Heart left ventricle (tissue), 16 donors: ENCODE measurements at regions not wholly inside any gene's neighbourhood (a gene's known extent, or its start where the extent isn't known, plus 50 kb on each side); places are given as distances from the start of the nearest gene placed in this dataset.
A peak's percentile ranks its signal among the peaks of the same experiment; 100 is the strongest.

Source experiments
- ATAC-seq, 4 donors: fragments of 200-7000 bp; cut with Tn5 transposase; one replicate each; pipeline ENCODE4 v1.9.1; 2020 to 2022; ENCODE audit warnings: moderate library complexity in 4 of 4, mild to moderate bottlenecking in 3 of 4, moderate number of reproducible peaks in 1 of 4
- DNase-seq, 5 donors: peaks; one replicate each; pipeline ENCODE4 v3.0.0-alpha.2; 2020
- H3K27ac ChIP-seq, 12 donors: fragments of 200-600 bp; sonication (generic) in 4 of 12; one replicate each; pipeline versions ENCODE4 v1.5.0 to v1.8.0; 2016 to 2022; ENCODE audit warnings: mild to moderate bottlenecking in 2 of 12
- H3K27me3 ChIP-seq, 9 donors: fragments of 200-600 bp; sonication (generic) in 2 of 9; one replicate each; pipeline versions ENCODE4 v1.5.1 to v1.8.0; 2016 to 2022; ENCODE audit warnings: mild to moderate bottlenecking in 3 of 9
- H3K36me3 ChIP-seq, 9 donors: fragments of 200-600 bp; sonication (generic) in 2 of 9; one replicate each; pipeline versions ENCODE4 v1.5.0 to v1.8.0; 2018 to 2022; ENCODE audit warnings: mild to moderate bottlenecking in 2 of 9
- H3K4me1 ChIP-seq, 12 donors: fragments of 200-600 bp; sonication (generic) in 4 of 12; one replicate each; pipeline versions ENCODE4 v1.5.0 to v1.8.0; 2016 to 2022; ENCODE audit warnings: mild to moderate bottlenecking in 3 of 12
- H3K4me3 ChIP-seq, 12 donors: fragments of 200-600 bp; sonication (generic) in 4 of 12; one replicate each; pipeline versions ENCODE4 v1.5.0 to v1.8.0; 2017 to 2022; ENCODE audit warnings: mild to moderate bottlenecking in 9 of 12, moderate library complexity in 4 of 12
- H3K9me3 ChIP-seq, 12 donors: fragments of 200-600 bp; sonication (generic) in 4 of 12; one replicate each; pipeline versions ENCODE4 v1.5.0 to v1.8.0; 2016 to 2022; ENCODE audit warnings: mild to moderate bottlenecking in 1 of 12
- POLR2A ChIP-seq, 2 donors: fragments of 450-650 bp; IDR thresholded peaks; one replicate each; pipeline ENCODE4 v1.6.1; 2017; ENCODE audit warnings: antibody characterized with exemption in 2 of 2, mild to moderate bottlenecking in 2 of 2, moderate library complexity in 2 of 2
- WGBS, 4 donors: extraction: QIAGEN DNeasy Blood & Tissue Kit in 2 of 4; methylation state at CpG; one replicate each; pipeline versions ENCODE4 v1.1.5 to v1.1.7; 2013 to 2018; 5-methylcytosine and 5-hydroxymethylcytosine counted together
- intact Hi-C, 10 donors: fragments of 100-400 bp; cut with DNase I; formaldehyde crosslinking; loops; one replicate each; pipeline versions ENCODE4 v1.11.1 to v1.14.2; 2022
- TF ChIP-seq, protein P1 (sequence below), 12 donors: fragments of 200-600 bp; sonication (generic) in 4 of 12; IDR thresholded peaks; one replicate each; pipeline versions ENCODE4 v1.5.0 to v1.8.0; 2018 to 2022; ENCODE audit warnings: antibody characterized with exemption in 12 of 12, mild to moderate bottlenecking in 5 of 12
- donor health status: ischemic (EF 13 %, LVEDD 7.1; RV severe dilation, severe dysfunction).
- donor health status: healthy with polysubstance abuse.
- donor health status: DM: no; HTN: yes; CAD: no.
- donor health status: DM: no; HTN: no; CAD: no.
- donor health status: ischemic (EF 25% LVEDD 6.9; RV normal size, moderate dysfunction).
- donor health status: ischemic (EF 25% LVEDD 5.7; RV mildly dilated, moderate dysfunction).
- donor health status: healthy.
- donor health status: DM: yes; HTN: yes; CAD: no.
- donor health status: ischemic (EF 35%, LVEDD 5.7; RV mildly dilated, moderate dysfunction).
- donor health status: nonischemic (EF 11% LVEDD 7.7; RV severe dilation, severe dysfunction).
- donor health status: DM: yes; HTN: yes; CAD: no.
- donor health status: PGD.
- donor health status: ischemic (EF 29% LVEDD 5.4; RV normal size, mild dysfunction).
- donor health status: nonischemic (EF 23%, LVEDD 6.1; RV moderate dilation, normal function).

DNA sequence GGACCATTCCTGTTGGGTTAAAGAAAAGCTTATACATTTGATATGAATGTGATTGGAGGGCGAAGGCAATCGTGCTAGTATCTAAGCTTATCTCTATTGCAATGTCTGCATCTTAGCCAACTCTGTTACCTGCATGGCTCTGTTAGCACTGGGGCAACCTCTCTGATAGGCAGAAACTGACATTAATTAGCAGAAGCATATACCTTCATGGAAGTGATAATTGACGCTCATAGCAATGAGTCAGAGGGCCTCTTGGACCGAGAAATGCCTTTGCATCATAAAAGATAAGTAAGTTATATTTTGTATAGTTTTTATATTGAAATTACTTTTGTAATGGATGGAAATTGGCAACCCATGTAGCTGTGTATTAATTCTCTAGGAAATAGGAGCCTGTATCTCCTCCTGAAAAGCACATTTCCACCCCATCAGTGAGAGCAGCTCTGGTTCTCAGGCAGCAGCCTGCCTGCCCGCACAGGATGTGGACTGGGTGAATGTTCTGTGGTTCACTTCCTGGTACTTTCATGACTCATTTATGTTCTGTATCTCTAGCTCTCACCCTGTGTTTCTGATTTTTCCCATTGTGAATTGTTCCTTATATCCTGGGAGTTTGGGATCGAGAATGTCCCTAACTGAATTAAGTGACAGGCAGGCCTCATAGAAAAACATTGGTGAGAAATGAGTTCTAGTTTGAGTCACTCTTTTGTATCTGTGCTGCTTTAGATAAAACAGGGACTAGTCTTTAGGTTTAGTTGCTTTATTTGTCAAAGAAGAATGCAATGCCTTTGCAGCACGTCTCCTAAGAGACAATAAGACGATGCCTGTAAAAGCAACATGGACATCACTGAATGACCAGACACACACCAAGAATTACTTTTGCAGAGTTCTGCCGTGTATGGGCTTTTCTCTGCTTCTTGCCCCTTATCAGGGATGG lies 344.9 kb downstream of the DCDC2C start:
- WGBS, 4 donors = 68 to 79% (median 74%) methylated on average over 9 of the region's 9 CpGs
- no peak for ATAC-seq

DNA sequence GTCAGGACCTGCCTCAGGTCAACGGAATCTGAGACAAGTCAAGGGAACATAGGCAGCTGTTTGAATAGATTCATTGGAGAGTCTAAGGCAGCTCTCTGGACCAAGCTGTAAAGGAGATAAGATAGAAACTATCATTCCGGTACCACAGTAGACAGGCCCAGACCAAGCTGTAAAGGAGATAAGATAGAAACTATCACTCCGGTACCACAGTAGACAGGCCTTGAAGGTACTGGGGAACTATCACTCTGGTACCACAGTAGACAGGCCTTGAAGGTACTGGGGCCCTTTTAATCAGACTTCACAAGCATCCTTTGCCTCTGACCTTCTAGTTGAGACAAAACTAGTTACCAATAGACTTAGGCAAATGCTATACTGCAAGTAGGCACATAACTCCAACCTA lies 346.1 kb downstream of the DCDC2C start:
- Histone ChIP-seq H3K4me1 (no peaks in the 10 kb centered on the region), H3K9me3 (peaks cover 0 to 4% (median 0%) of the 10 kb centered on the region in 12 donors), H3K36me3 (no peaks in the 10 kb centered on the region), H3K4me3 (no peak overlapping the region), H3K27ac (no peak overlapping the region), H3K27me3 (peaks cover 0 to 3% (median 0%) of the 10 kb centered on the region in 9 donors)
- intact Hi-C loops = no loop called here
- TF ChIP-seq, protein P1, sequence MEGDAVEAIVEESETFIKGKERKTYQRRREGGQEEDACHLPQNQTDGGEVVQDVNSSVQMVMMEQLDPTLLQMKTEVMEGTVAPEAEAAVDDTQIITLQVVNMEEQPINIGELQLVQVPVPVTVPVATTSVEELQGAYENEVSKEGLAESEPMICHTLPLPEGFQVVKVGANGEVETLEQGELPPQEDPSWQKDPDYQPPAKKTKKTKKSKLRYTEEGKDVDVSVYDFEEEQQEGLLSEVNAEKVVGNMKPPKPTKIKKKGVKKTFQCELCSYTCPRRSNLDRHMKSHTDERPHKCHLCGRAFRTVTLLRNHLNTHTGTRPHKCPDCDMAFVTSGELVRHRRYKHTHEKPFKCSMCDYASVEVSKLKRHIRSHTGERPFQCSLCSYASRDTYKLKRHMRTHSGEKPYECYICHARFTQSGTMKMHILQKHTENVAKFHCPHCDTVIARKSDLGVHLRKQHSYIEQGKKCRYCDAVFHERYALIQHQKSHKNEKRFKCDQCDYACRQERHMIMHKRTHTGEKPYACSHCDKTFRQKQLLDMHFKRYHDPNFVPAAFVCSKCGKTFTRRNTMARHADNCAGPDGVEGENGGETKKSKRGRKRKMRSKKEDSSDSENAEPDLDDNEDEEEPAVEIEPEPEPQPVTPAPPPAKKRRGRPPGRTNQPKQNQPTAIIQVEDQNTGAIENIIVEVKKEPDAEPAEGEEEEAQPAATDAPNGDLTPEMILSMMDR (IDR thresholded peaks at IDR 0.05) = no peak
- no peak for TF ChIP-seq POLR2A (IDR thresholded peaks at IDR 0.05)
- ATAC-seq = no peak
- WGBS, 4 donors = 67 to 88% (median 70%) methylated on average over 3 of the region's 3 CpGs
- no peak for DNase-seq

More for the DNA sequence above, 344.9 kb downstream of the DCDC2C start:
- Histone ChIP-seq H3K27me3 (no peaks in the 10 kb centered on the region), H3K27ac (no peak overlapping the region), H3K36me3 (no peaks in the 10 kb centered on the region), H3K4me3 (no peak overlapping the region), H3K9me3 (peaks cover 0 to 3% (median 0%) of the 10 kb centered on the region in 12 donors), H3K4me1 (no peaks in the 10 kb centered on the region)
- no peak for TF ChIP-seq POLR2A (IDR thresholded peaks at IDR 0.05)
- TF ChIP-seq, protein P1 (IDR thresholded peaks at IDR 0.05) = no peak
- intact Hi-C loops = no loop called here
- no peak for DNase-seq

DNA sequence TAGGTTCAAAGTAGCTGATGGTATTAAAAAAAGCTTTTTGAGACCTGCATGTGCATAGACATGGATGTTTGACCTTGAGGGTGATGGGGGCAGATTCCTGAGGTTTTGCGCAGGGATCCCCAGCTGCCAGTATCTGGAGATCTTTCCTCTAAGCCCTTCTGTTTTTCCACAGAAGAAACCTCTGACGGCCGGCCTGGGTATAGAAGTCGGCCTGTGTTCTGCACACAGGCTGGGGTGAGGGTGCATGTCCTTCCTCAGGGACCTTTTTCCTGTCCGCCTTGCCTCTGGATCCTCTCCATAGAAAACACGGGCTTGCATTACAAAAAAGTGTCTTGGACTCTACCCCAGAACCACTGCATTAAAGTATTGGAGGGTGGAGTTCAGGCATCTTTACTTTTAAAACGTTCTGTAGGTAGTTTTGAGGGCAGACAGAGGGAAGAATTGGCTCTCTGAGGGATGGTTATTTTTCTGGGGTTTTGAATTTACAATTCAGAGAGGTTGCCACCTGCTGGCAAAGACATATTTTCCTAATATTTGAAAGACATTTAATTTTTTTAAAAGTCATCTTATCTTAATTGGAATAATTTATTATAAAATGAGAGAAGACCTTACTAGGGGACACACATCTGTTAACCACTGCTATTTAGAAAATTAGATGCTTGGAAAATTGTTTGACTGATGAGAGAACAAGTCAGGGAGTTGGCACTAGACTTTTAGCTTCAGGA lies 350.6 kb downstream of the DCDC2C start:
- 32 to 40% (median 38%) methylated on average over 7 of the region's 7 CpGs for WGBS, 4 donors
- no peak for ATAC-seq
- peaks cover 0 to 4% (median 0%) of the 10 kb centered on the region in 12 donors for H3K9me3 ChIP-seq
- no peak overlapping the region for H3K4me3 ChIP-seq
- no peaks in the 10 kb centered on the region for H3K4me1 ChIP-seq
- DNase-seq = no peak
- TF ChIP-seq POLR2A (IDR thresholded peaks at IDR 0.05) = no peak
- TF ChIP-seq, protein P1 (IDR thresholded peaks at IDR 0.05) = peak in 3 of 12 donors; percentile 8 to 12 (median 10)
- peaks cover 0 to 15% (median 0%) of the 10 kb centered on the region in 9 donors for H3K27me3 ChIP-seq
- H3K27ac ChIP-seq = no peak overlapping the region
- intact Hi-C loops = no loop called here
- H3K36me3 ChIP-seq = no peaks in the 10 kb centered on the region

DNA sequence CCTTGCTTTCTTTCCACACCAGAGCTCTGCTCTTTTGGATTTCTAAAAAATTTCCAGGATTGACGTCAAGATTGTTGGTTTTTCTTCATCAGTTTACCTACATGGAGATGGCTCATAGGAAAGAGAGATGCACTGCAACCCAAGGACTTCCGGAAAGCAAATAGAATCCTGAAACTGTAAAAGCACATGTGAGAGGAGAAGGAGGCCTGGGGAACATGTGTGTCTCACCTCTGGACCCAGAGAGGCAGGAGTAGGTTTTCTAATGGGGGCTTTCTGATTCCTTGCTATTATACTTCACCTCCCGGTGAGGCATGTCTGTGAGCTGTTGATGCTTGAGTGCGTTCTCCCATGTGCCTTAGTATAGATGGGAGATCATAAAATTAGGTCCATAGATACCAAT lies 362.8 kb downstream of the DCDC2C start:
- Histone ChIP-seq H3K27ac (no peak overlapping the region), H3K4me3 (no peak overlapping the region), H3K36me3 (no peaks in the 10 kb centered on the region), H3K27me3 (no peaks in the 10 kb centered on the region), H3K9me3 (no peaks in the 10 kb centered on the region), H3K4me1 (no peaks in the 10 kb centered on the region)
- ATAC-seq (no peak), DNase-seq (no peak)
- WGBS, 4 donors = 67 to 82% (median 74%) methylated on average over 4 of the region's 4 CpGs
- intact Hi-C loops = no loop called here
- no peak for TF ChIP-seq POLR2A (IDR thresholded peaks at IDR 0.05)
- TF ChIP-seq, protein P1 (IDR thresholded peaks at IDR 0.05) = no peak
